Type B pancreatic cell (in vitro differentiated cells): ENCODE measurements at regions not wholly inside any gene's neighbourhood (a gene's known extent, or its start where the extent isn't known, plus 50 kb on each side); places are given as distances from the start of the nearest gene placed in this dataset.
"Not testable (repeated sequence)": the region's sequence is repeated elsewhere in the genome, so short reads cannot be mapped to it uniquely, and the experiment has no call there.

Experiments
- DNase-seq: peaks from one replicate; pipeline ENCODE4 v3.0.0; 2021; ENCODE audit warnings: mixed read lengths; ENCODE audit not compliant: unreplicated experiment; ENCODE audit errors: extremely low spot score
- H3K27ac Mint-ChIP-seq: 2 replicates; pipeline ENCODE4 v1.8.0; 2021; ENCODE audit warnings: mild to moderate bottlenecking, mixed read lengths
- H3K27me3 Mint-ChIP-seq: 2 replicates; pipeline ENCODE4 v1.8.0; 2021; ENCODE audit warnings: mixed read lengths
- H3K36me3 Mint-ChIP-seq: 2 replicates; pipeline ENCODE4 v1.8.0; 2021; ENCODE audit warnings: mixed read lengths
- H3K4me1 Mint-ChIP-seq: one replicate; pipeline ENCODE4 v1.8.0; 2021; ENCODE audit warnings: mixed read lengths; ENCODE audit not compliant: unreplicated experiment
- H3K4me3 Mint-ChIP-seq: 2 replicates; pipeline ENCODE4 v1.8.0; 2021; ENCODE audit warnings: mild to moderate bottlenecking, mixed read lengths
- H3K9me3 Mint-ChIP-seq: 2 replicates; pipeline ENCODE4 v1.8.0; 2021; ENCODE audit warnings: mixed read lengths
- TF ChIP-seq, protein P1 (sequence below): fragments of 200-600 bp; sonication (generic); conservative IDR thresholded peaks from 2 replicates; pipeline ENCODE4 v1.5.0; 2021; ENCODE audit warnings: antibody characterized with exemption, mild to moderate bottlenecking

GRCh38 chr5:25415970-25416369 lies 771.2 kb upstream of the CDH10 start:
- H3K4me1 Mint-ChIP-seq: no peaks in the 10 kb centered on the region
- no peak overlapping the region for H3K4me3 Mint-ChIP-seq
- H3K9me3 Mint-ChIP-seq: no peaks in the 10 kb centered on the region
- no peaks in the 10 kb centered on the region for H3K27me3 Mint-ChIP-seq
- TF ChIP-seq, protein P1, sequence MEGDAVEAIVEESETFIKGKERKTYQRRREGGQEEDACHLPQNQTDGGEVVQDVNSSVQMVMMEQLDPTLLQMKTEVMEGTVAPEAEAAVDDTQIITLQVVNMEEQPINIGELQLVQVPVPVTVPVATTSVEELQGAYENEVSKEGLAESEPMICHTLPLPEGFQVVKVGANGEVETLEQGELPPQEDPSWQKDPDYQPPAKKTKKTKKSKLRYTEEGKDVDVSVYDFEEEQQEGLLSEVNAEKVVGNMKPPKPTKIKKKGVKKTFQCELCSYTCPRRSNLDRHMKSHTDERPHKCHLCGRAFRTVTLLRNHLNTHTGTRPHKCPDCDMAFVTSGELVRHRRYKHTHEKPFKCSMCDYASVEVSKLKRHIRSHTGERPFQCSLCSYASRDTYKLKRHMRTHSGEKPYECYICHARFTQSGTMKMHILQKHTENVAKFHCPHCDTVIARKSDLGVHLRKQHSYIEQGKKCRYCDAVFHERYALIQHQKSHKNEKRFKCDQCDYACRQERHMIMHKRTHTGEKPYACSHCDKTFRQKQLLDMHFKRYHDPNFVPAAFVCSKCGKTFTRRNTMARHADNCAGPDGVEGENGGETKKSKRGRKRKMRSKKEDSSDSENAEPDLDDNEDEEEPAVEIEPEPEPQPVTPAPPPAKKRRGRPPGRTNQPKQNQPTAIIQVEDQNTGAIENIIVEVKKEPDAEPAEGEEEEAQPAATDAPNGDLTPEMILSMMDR: no peak
- H3K27ac Mint-ChIP-seq: no peak overlapping the region
- no peak for DNase-seq
- no peaks in the 10 kb centered on the region for H3K36me3 Mint-ChIP-seq

GRCh38 chr5:25414742-25415141 lies 770.0 kb upstream of the CDH10 start:
- Mint-ChIP-seq H3K4me1 (no peaks in the 10 kb centered on the region), H3K27ac (no peak overlapping the region)

DNA sequence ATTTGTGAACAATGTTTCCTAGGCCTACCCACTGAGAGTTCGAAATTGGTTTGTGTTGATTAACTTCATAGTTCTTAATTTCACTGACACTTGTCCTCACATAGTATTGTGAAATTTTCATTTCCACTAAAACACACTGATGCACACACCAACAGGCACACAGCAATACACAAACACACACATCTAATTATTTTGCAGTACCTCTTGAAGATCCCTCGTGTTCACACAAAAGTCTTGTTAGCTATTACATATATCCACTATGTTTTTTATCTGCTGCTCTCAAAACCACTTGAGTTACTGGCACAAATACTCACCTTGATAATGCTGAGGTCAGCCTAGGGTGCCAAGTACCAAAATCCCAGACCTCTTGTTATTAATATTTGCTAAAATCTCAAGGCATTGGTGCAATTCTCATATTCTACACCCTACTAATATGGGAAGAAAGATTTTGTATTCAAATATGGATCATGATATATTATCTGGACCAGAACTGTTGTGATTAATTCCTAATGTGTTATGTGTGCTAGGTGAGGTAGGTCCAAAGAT lies 767.4 kb upstream of the CDH10 start:
- Mint-ChIP-seq H3K27me3 (no peaks in the 10 kb centered on the region), H3K4me1 (no peaks in the 10 kb centered on the region), H3K4me3 (no peak overlapping the region), H3K36me3 (no peaks in the 10 kb centered on the region), H3K27ac (no peak overlapping the region), H3K9me3 (peaks cover 7% of the 10 kb centered on the region)
- DNase-seq: no peak
- TF ChIP-seq, protein P1: no peak

More at GRCh38 chr5:25414742-25415141, 770.0 kb upstream of the CDH10 start:
- H3K36me3 Mint-ChIP-seq: no peaks in the 10 kb centered on the region
- no peak overlapping the region for H3K4me3 Mint-ChIP-seq
- DNase-seq: no peak
- TF ChIP-seq, protein P1: no peak
- H3K27me3 Mint-ChIP-seq: no peaks in the 10 kb centered on the region
- H3K9me3 Mint-ChIP-seq: no peaks in the 10 kb centered on the region

- not testable (repeated sequence) for DNase-seq, H3K36me3 Mint-ChIP-seq, H3K9me3 Mint-ChIP-seq, H3K27me3 Mint-ChIP-seq, H3K4me3 Mint-ChIP-seq, H3K27ac Mint-ChIP-seq, H3K4me1 Mint-ChIP-seq
Measured at GRCh38 chr5:25407365-25407764, 762.6 kb upstream of the CDH10 start.

- Mint-ChIP-seq H3K4me3 (no peak overlapping the region), H3K4me1 (no peaks in the 10 kb centered on the region), H3K27ac (no peak overlapping the region), H3K9me3 (peaks cover 7% of the 10 kb centered on the region), H3K27me3 (no peaks in the 10 kb centered on the region), H3K36me3 (no peaks in the 10 kb centered on the region)
- no peak for DNase-seq
- TF ChIP-seq, protein P1: no peak
Measured at GRCh38 chr5:25405850-25406249, 761.1 kb upstream of the CDH10 start.

DNA sequence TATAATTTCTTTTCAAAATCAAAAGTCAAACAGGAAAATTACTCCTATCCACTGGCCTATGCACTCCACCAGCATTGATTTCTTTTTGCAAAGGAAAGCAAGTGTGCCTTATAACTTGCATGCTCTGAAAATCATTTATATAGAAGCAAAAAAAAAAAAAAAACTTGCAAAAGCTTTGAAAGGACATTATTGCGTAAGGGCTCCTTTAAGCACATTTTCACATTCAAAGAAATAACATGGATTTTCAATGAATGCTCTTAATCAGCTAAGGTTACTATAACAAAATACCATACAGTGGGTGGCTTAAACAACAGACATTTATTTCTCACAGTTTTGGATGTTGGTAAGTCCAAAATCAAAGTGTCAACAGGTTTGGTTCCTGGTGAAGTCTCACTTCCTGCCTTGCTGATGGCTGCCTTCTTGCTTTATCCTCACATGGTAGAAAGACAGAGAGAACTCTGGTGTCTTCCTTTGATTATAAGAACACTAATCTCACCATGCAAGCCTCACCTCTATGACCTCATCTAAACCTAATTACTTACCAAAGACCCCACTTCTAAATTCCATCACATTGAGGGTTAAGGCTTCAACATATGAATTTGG lies 755.2 kb upstream of the CDH10 start:
- no peak for DNase-seq
- TF ChIP-seq, protein P1: no peak
- Mint-ChIP-seq H3K9me3 (no peaks in the 10 kb centered on the region), H3K27me3 (no peaks in the 10 kb centered on the region), H3K4me3 (no peak overlapping the region), H3K36me3 (no peaks in the 10 kb centered on the region), H3K27ac (no peak overlapping the region), H3K4me1 (no peaks in the 10 kb centered on the region)
